HG02642 (cell line): ENCODE measurements at regions not wholly inside any gene's neighbourhood (a gene's known extent, or its start where the extent isn't known, plus 50 kb on each side); places are given as distances from the start of the nearest gene placed in this dataset.

Experiments
- ATAC-seq: cut with Tn5 transposase; IDR thresholded peaks from one replicate; pipeline ENCODE4 v1.9.1; 2021; ENCODE audit warnings: mild to moderate bottlenecking; ENCODE audit not compliant: unreplicated experiment, poor library complexity

DNA sequence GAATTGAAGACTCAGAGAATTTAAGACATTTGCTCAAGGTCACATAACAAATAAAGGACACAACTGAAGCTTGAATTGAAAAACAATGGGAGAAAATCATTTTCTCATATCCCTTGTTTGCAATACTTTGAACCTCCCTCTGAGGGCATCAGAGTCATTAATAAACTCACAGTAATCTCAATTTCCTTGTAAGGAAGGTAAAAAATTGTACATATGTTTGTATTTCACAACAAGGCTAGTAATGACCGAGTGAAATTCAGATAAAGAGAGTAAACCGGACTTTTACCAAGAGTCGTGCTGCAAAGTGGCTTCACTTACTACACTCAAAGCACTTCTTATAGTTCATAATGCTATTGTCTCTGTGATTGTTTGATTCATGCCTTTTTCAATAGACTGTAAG lies 665.0 kb downstream of the NR2F1-AS1 start:
- no peak for ATAC-seq

- ATAC-seq: no peak
Measured at GRCh38 chr5:92912283-92912682, 668.7 kb downstream of the NR2F1-AS1 start.

- no peak for ATAC-seq
Measured at GRCh38 chr5:92911851-92912250, 669.2 kb downstream of the NR2F1-AS1 start.

DNA sequence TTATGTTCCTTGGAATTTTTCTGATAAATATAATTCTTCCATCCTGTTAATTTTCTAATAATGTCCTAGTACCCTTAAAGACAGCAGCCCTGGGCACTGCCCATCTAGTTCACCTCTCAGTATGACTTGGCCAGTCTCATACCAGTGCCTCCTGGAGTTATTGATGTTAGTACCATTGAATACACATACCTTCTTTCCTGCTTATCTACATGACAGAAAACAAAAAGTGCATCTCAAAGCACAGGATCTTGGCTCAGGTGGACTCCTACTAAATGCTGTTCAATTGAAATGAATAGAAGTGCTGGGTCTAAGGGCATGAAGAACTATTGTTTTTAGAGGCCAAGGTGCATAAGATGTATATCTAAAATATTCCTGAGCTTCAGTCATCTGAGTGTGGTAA lies 669.7 kb downstream of the NR2F1-AS1 start:
- no peak for ATAC-seq

GRCh38 chr5:92909602-92909962 lies 671.4 kb downstream of the NR2F1-AS1 start:
- no peak for ATAC-seq

DNA sequence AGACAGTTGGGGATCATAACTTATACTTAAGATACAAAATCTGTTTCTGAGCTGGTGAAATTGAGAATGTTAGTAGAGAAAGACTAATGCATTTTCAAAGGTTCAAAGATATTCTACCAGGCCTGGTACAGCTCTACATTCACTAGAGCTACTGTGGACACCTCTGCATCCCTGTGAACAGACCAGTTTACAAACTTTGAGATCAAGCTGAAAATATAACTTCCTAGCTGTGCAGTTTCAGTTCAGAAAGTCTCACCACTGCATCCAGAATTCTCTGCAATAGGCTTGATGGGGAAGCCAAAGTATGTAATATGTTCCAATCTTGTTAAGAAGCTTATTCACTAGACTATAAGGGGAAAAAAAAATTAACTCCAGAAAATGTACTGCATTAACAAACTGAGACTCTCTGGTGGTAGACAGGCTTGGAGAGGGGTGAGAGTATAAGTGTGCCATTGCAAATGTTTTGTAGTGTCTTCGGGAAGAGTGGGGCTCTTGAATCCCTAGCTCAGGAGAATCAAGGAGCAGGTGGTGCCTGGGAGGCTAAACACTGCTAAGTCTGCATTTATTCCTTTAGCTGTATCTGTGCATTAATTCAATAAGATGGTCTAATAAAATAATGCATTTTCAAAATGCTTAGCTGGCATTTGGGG lies 671.9 kb downstream of the NR2F1-AS1 start:
- no peak for ATAC-seq

DNA sequence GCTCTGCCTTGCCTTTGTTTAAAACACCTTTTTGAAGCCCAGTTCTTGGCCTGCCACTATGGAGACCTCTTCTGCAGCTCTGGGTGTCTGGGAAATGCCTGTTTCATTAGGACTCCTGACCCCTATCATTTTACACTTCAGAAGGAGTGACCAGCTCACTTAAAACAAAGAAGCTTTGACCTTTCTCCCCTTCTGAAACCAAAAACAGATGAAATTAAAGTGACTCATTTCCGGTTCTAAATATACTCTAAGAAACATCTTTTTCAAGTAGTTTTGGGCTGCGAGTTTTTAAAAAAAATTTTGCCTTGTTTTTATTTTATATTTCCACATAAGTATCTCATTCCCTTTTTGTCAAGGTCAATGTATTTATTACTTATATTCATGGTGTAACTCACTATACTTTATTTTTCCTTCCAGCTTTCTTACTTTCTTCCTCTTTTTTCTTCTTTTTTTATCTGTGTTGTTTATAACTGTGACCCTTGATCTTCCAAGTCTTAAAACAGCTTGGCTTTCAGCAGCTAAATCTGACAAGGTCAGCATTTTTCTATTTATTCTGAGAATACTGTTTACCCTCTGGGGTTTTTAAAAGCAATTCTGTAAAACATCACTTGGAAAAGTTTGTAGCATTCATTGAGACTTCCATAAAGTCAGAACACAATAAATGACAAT lies 672.9 kb downstream of the NR2F1-AS1 start:
- peak; percentile 54 for ATAC-seq

DNA sequence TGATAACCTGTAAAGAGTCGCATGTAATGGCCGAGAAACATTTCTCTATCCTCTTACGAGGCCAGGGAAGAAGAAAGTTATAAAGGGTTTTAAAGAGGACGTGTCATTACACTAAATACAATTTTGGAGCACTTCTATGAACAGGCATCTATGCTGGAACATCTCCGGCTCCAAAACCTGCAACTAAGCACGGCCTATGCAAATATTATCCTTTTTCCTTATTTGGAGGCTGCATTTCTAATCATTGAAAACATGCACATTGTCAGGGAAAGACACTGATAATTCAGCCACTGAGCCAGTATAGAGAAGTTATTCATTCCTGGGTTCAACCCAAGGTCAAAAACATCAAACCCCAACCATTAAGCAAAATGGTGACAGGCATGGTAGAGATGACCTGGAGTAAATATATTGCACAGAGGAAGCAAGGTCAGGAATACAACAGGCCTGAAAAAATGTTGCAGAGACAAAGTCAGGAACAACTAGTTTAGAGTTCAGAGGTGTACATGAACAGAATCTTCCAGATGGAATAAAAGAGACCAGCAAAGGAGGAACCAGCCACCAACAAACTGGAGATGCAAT lies 674.1 kb downstream of the NR2F1-AS1 start:
- ATAC-seq: no peak

DNA sequence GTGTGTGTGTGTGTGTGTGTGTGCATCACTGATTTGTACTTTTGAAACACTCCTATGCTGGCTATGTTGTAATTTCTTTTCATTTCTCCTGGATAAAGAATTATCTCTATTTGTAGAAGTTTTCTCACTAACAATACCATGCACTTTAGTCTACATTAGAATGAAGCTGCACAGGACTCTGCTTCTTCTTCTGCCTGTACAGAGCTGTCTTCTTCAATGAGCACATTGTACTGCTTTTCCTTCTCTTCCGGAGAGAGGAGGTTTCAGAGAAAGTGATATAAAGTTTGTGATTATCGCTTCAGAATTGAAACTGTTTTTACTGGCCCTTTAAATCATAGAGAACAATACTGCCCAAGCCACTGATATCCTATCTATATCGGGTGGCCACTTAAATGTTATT lies 677.0 kb downstream of the NR2F1-AS1 start:
- ATAC-seq: no peak

DNA sequence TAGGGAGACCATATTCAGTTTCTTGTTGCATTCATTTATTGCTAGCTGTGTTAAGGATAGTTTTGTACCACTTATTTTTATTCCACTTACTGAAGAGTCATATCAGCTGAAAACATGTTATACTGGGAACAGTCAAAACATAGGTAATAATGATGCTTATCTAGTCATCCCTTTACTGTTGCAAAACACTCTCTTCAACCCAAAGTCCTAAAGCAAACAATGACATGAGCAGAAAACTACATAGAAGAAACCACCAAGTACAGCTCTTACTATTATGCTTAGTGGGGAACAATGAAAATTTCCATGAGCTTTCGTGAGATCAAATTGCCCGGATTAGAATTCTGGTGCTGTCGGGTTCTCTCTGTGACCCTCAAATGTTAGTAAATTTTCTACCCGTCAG lies 681.4 kb downstream of the NR2F1-AS1 start:
- no peak for ATAC-seq

DNA sequence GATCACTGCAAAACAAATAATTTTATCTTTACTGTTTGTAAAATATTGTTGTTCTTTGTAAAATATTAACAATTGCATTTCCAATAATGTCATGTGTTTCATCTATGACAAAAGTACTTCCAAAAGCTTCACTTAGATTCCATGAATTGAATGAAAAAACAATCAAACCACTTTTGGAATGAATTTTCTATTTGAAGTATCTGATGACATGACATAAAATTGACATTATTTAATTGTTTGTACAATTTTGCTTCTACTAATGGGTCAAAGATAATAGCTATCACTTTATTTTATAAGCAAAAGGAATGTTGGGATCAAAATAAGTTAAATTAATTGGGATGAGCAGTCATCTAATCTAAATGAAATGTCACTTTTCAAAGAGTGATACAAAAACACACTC lies 684.3 kb downstream of the NR2F1-AS1 start:
- ATAC-seq: no peak

DNA sequence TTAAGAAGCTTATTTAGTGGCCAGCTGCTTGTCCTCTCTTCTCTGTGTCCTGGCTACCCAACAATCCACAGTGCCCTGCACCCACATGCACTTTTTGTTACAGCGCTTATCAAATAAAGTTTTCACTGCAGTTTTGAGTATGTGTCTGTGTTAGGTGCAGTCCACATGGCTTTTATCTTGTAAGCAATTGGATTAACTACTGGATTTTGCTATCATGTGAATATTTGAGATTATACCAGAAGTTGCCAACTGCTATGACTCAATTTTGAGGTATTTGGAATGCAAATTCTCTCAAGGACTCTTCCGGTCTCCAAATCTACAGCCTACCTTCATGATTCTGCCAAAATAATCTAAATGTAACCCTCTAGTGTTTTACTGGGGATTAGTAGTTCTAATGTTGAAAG lies 690.2 kb downstream of the NR2F1-AS1 start:
- ATAC-seq: no peak

GRCh38 chr5:92889140-92889539 lies 691.9 kb downstream of the NR2F1-AS1 start:
- ATAC-seq: no peak

DNA sequence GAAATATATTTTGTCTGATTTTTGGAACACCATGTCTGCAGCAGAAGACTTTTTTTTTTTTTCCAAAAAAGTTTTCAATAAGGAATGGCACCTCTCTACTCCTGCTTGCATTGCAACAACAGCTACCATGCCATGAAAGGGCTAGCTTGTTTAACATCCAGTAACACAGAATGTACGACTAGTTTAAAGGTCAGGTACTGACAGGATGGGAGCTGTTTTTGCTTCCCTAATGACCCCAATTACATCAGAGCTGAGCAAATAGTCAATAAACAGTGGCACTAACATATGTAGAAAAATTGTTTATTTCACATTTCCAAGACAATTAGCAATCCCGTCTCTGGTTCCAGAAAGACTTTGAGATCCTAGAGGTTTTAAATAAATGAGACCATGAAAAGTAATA lies 693.8 kb downstream of the NR2F1-AS1 start:
- no peak for ATAC-seq

DNA sequence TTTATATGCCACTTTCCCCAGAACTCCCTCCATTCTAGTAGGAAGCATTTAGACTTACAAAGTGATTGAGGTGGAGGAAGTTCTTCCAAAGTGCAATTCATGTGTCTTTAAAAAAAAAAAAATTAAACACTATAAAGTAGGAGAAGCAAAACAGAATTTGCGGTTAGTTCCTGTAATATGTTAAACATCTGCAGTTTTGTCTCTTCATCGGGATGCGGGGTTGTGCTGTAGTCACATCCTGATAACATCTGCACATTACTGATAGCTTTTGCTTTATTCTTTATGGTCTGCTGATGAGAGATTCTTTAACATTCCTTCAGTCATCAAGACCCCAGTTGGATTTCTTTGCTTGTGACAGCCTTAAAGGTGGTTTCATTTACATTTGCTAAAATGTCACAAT lies 694.3 kb downstream of the NR2F1-AS1 start:
- no peak for ATAC-seq

- no peak for ATAC-seq
Measured at GRCh38 chr5:92885950-92886349, 695.1 kb downstream of the NR2F1-AS1 start.

DNA sequence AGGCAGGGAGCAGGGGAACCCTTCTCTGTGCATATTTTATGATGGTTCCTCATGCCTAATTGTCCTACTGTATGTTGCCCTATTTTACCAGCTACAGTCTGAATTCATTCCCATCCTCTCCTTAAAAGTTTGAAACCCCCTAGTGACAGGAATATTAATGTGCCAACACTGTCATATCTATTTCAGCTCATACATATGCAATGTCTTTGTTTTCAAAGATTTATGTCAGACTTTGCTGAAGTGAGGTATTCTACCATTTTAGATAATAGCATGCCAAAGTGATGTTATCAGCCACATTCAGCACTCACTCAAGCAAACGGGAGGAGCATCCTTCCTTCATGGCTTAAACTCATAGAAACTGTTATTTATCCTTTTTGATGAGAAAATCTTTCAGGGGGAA lies 696.5 kb downstream of the NR2F1-AS1 start:
- no peak for ATAC-seq

DNA sequence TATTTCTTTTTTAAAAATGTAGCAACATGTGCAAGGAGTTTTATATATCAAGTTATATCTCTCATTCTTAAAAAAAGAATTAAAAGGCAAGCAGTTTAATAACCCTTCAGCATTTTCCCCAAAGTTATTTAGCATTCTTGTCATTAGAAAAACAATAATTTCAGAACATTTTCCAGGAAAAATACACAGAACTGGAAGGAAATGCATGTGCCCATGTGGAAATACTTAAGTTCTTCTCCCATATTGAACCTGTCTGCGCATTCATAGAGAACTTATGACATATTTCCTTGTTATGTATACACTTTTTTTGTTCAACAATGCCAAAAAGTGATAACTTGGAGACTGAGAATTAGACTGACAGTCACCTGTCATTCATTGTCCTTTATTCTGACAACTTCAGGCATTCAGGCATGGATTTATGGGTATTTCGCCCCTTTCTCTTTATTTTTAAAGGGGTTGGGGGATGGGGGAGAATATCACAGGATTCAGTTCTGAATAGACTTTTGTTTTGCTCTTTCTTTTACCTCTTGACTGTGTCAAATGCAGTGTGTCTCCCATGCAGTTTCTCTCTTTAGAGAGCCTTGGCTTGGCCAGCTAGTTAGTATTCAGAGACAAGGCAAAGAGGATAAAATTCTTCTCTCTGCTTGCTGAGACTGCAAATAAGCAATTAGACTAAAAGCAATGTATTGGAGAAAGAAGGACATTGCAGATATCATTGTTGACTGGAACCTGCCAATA lies 701.0 kb downstream of the NR2F1-AS1 start:
- no peak for ATAC-seq

DNA sequence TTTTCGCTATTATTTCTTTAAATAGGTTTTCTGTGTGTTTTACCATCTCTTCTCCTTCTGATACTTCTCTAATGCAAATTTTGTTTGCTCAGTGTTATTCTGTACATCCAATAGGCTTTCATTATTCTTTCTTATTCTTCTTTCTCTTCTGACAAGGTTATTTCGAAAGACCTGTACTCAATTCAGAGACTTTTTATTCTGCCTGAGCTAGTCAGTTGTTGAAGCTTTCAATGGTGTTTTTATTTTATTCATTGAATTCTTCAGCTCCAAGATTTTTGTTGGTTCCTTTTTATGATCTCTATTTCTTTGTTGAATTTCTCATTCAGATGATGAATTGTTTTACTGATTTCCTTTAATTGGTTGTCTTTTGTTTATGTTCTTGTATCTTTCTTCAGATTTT lies 706.2 kb downstream of the NR2F1-AS1 start:
- no peak for ATAC-seq

- no peak for ATAC-seq
Measured at GRCh38 chr5:92868442-92868841, 712.6 kb downstream of the NR2F1-AS1 start.

DNA sequence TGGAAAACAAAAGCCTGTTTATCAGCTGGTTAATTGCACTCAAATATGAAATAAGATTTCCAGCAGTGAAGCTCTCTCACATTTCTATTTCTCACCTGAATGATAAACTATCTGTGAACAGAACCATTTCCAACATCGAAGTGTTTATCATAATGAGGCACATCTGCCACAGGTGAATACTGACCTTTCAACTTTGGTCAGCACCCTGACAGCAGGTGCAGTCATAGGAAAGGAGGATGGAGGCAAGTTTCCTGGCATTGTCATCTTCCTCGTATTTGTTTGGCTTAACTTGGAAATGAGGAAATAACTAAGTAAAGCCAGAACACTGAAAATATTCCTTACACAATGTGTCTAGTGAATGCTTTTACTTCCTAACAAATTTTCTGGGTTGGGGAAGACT lies 716.4 kb downstream of the NR2F1-AS1 start:
- ATAC-seq: no peak
